PFSK-1 (cell line): ENCODE measurements at regions not wholly inside any gene's neighbourhood (a gene's known extent, or its start where the extent isn't known, plus 50 kb on each side); places are given as distances from the start of the nearest gene placed in this dataset.

Experiments
- FOXP2 ChIP-seq: optimal IDR thresholded peaks from 2 replicates; pipeline ENCODE3; 2011; ENCODE audit warnings: borderline replicate concordance, control low read depth, inconsistent platforms; ENCODE audit not compliant: insufficient read depth; ENCODE audit errors: extremely low read length, extremely low read depth
- POLR2AphosphoS5 ChIP-seq: IDR thresholded peaks from 2 replicates; pipeline ENCODE4 v1.6.1; 2012; ENCODE audit warnings: low read depth, mild to moderate bottlenecking, control low read depth, low read length, moderate library complexity
- SIN3A ChIP-seq: IDR thresholded peaks from 2 replicates; pipeline ENCODE4 v1.6.1; 2012; ENCODE audit warnings: mild to moderate bottlenecking, low read length, moderate library complexity, borderline replicate concordance; ENCODE audit not compliant: insufficient read depth
- TAF1 ChIP-seq: IDR thresholded peaks from 2 replicates; pipeline ENCODE4 v1.6.1; 2012; ENCODE audit warnings: low read length, control low read depth, borderline replicate concordance; ENCODE audit not compliant: insufficient read depth
- TF ChIP-seq, protein P1 (sequence below), 2 experiments: IDR thresholded peaks; 2 replicates each; pipeline versions ENCODE4 v1.6.1 to v1.8.0; 2011 to 2012; ENCODE audit warnings: low read depth in 2 of 2, low read length in 2 of 2, control low read depth in 1 of 2, inconsistent platforms in 1 of 2, mild to moderate bottlenecking in 1 of 2, moderate library complexity in 1 of 2; ENCODE audit not compliant: insufficient read depth in 1 of 2

DNA sequence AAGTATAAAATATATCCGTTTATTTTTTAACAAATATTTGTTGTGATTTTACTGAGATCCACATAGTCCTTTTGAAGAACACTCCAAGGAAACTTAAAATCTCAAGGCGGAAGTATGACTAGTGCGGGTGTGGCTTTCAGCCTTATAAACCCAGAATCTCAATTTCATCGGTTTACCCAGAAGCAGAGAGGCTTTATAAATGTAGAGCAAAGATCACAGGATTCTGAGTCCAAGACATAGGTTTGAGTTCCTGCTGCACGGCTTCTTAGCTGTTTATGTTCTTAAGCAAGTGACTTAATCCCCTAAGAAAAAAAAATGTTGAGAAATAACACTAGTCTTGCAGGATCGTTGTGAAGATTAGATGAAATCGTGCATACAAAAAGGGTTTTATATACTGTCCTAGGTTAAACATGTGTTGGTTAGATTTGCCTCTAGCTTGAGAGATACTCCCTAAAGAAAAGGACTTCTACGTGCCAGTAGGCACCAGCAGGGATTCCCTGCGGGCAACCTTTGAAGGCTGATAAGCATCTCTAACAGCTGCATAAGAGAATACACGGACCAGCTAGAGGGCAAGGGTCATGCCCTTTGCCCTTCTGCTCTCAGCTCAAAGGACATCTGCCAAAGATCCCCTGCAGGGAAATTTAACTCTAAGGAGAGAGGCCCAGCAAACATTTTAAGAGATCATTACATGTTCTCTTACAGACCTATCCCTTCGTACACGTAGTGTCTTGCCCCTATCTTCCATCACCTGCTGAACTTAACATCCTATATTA is 130.4 kb upstream of the MIR17HG start:
- TF ChIP-seq POLR2AphosphoS5 (no peak), SIN3A (no peak), TAF1 (no peak), FOXP2 (no peak)
- TF ChIP-seq, protein P1, sequence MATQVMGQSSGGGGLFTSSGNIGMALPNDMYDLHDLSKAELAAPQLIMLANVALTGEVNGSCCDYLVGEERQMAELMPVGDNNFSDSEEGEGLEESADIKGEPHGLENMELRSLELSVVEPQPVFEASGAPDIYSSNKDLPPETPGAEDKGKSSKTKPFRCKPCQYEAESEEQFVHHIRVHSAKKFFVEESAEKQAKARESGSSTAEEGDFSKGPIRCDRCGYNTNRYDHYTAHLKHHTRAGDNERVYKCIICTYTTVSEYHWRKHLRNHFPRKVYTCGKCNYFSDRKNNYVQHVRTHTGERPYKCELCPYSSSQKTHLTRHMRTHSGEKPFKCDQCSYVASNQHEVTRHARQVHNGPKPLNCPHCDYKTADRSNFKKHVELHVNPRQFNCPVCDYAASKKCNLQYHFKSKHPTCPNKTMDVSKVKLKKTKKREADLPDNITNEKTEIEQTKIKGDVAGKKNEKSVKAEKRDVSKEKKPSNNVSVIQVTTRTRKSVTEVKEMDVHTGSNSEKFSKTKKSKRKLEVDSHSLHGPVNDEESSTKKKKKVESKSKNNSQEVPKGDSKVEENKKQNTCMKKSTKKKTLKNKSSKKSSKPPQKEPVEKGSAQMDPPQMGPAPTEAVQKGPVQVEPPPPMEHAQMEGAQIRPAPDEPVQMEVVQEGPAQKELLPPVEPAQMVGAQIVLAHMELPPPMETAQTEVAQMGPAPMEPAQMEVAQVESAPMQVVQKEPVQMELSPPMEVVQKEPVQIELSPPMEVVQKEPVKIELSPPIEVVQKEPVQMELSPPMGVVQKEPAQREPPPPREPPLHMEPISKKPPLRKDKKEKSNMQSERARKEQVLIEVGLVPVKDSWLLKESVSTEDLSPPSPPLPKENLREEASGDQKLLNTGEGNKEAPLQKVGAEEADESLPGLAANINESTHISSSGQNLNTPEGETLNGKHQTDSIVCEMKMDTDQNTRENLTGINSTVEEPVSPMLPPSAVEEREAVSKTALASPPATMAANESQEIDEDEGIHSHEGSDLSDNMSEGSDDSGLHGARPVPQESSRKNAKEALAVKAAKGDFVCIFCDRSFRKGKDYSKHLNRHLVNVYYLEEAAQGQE (IDR thresholded peaks at IDR 0.05; ENCODE audit: insufficient read depth in 1 of 2, low read depth in 2 of 2, low read length in 2 of 2) = no peak
